HCT116 (cell line): ENCODE measurements at regions not wholly inside any gene's neighbourhood (a gene's known extent, or its start where the extent isn't known, plus 50 kb on each side); places are given as distances from the start of the nearest gene placed in this dataset.

Source experiments
- ATAC-seq: fragments of 200-7000 bp; cut with Tn5 transposase; 2 replicates; pipeline ENCODE4 v1.9.1; 2020; ENCODE audit warnings: mild to moderate bottlenecking, moderate library complexity
- BruUV-seq: library from RNA; stranded (reverse); fragments of 400-500 nt; replicated peaks from 2 replicates; lab custom pipeline; 2021; lab: Mats Ljungman, UMichigan
- CTCF ChIA-PET: fragments of 300-600 bp; sonication (Branson Sonifier 250); formaldehyde crosslinking; loops from one replicate; lab custom pipeline; 2021; ENCODE audit warnings: antibody characterized with exemption; lab: Charles Lee
- POLR2A ChIA-PET: fragments of 300-600, 350-600 bp; sonication (Branson Sonifier 250); formaldehyde crosslinking; loops from one replicate; lab custom pipeline; 2021; ENCODE audit warnings: antibody characterized with exemption; lab: Charles Lee
- RAD21 ChIA-PET, 2 experiments: fragments of 300-600 bp; sonication (Branson Sonifier 250); formaldehyde crosslinking; loops; one replicate each; lab custom pipeline; 2023; ENCODE audit warnings: low total read pairs in 2 of 2; ENCODE audit not compliant: uncharacterized antibody in 2 of 2, unreplicated experiment in 2 of 2, low non-redundant PET in 1 of 2; lab: Charles Lee
- DNase-seq: peaks from one replicate; pipeline ENCODE4 v3.0.0-alpha.2; 2010; ENCODE audit warnings: low read depth, low spot score
- H2AFZ ChIP-seq: fragments of 200-600 bp; shearing (Covaris generic), sonication (generic); 2 replicates; pipeline ENCODE4 v1.6.1; 2017; ENCODE audit warnings: low read depth, mixed run types, mixed read lengths, antibody characterized with exemption, low read length; ENCODE audit not compliant: poor library complexity, severe bottlenecking
- H3K27ac ChIP-seq: 2 replicates; pipeline ENCODE4 v1.5.1; 2012; ENCODE audit warnings: low read depth, low read length
- H3K27me3 ChIP-seq: fragments of 200-600 bp; sonication (generic); 2 replicates; pipeline ENCODE4 v1.6.1; 2016; ENCODE audit warnings: mixed run types, low read length, mixed read lengths; ENCODE audit not compliant: insufficient read depth
- H3K36me3 ChIP-seq, 2 experiments: fragments of 200-500 bp in 1 of 2; fragments of 200-600 bp in 1 of 2; sonication (Bioruptor generic) in 1 of 2; sonication (generic) in 1 of 2; 2 replicates each; pipeline versions ENCODE4 v1.5.1 to v1.6.1; 2014 to 2016; ENCODE audit warnings: low read length in 2 of 2, inconsistent platforms in 1 of 2, mixed read lengths in 1 of 2, mixed run types in 1 of 2; ENCODE audit not compliant: insufficient read depth in 2 of 2, control insufficient read depth in 1 of 2
- H3K4me1 ChIP-seq, 2 experiments: fragments of 200-600 bp in 1 of 2; sonication (generic) in 1 of 2; 2 replicates each; pipeline versions ENCODE4 v1.5.1 to v1.6.1; 2012 to 2017; ENCODE audit warnings: low read length in 2 of 2, inconsistent platforms in 1 of 2, mild to moderate bottlenecking in 1 of 2, mixed read lengths in 1 of 2, mixed run types in 1 of 2, moderate library complexity in 1 of 2; ENCODE audit not compliant: insufficient read depth in 2 of 2, control insufficient read depth in 1 of 2
- H3K4me2 ChIP-seq: fragments of 200-600 bp; sonication (generic); 2 replicates; pipeline ENCODE4 v1.6.1; 2017; ENCODE audit warnings: mixed run types, low read length, mixed read lengths
- H3K4me3 ChIP-seq, 2 experiments: fragments of 200-600 bp in 1 of 2; sonication (generic) in 1 of 2; replicated peaks in 1 of 2; 2 replicates each; pipeline ENCODE4 v1.5.1; 2011 to 2016; ENCODE audit warnings: low read length in 2 of 2, control low read depth in 1 of 2, low read depth in 1 of 2, mild to moderate bottlenecking in 1 of 2, mixed read lengths in 1 of 2, mixed run types in 1 of 2
- H3K79me2 ChIP-seq: fragments of 200-600 bp; sonication (generic); 2 replicates; pipeline ENCODE4 v1.6.1; 2017; ENCODE audit warnings: mild to moderate bottlenecking, mixed run types, low read length, moderate library complexity, mixed read lengths; ENCODE audit not compliant: insufficient read depth
- H3K9ac ChIP-seq: fragments of 200-600 bp; sonication (generic); 2 replicates; pipeline ENCODE4 v1.6.1; 2016; ENCODE audit warnings: low read length, mixed read lengths
- H3K9me2 ChIP-seq: fragments of 200-600 bp; sonication (generic), shearing (Covaris generic); 2 replicates; pipeline ENCODE4 v1.6.1; 2017; ENCODE audit warnings: mixed run types, mild to moderate bottlenecking, moderate library complexity; ENCODE audit not compliant: insufficient read depth
- H3K9me3 ChIP-seq, 2 experiments: fragments of 200-500 bp in 1 of 2; fragments of 200-600 bp in 1 of 2; sonication (Bioruptor generic) in 1 of 2; sonication (generic) in 1 of 2; 2 replicates each; pipeline ENCODE4 v1.6.1; 2014 to 2017; ENCODE audit warnings: low read length in 2 of 2, mixed read lengths in 2 of 2, inconsistent platforms in 1 of 2, low read depth in 1 of 2, mild to moderate bottlenecking in 1 of 2, mixed run types in 1 of 2, moderate library complexity in 1 of 2; ENCODE audit not compliant: control insufficient read depth in 1 of 2, insufficient read depth in 1 of 2
- H4K20me1 ChIP-seq: fragments of 200-600 bp; sonication (generic), shearing (Covaris generic); 2 replicates; pipeline ENCODE4 v1.6.1; 2017; ENCODE audit warnings: mixed run types, mild to moderate bottlenecking, moderate library complexity; ENCODE audit not compliant: insufficient read depth
- CBX3 ChIP-seq: IDR thresholded peaks from 2 replicates; pipeline ENCODE4 v1.6.1; 2012; ENCODE audit warnings: low read depth
- CEBPB ChIP-seq: IDR thresholded peaks from 2 replicates; pipeline ENCODE4 v1.6.1; 2012; ENCODE audit warnings: low read depth
- CTCF ChIP-seq, 3 experiments: fragments of 200-600 bp in 1 of 3; sonication (generic) in 1 of 3; IDR thresholded peaks in 2 of 3; conservative IDR thresholded peaks in 1 of 3; 2 replicates each; pipeline ENCODE4 v1.5.1; 2012 to 2017; ENCODE audit warnings: low read depth in 2 of 3, low read length in 2 of 3, antibody characterized with exemption in 1 of 3, borderline replicate concordance in 1 of 3, control low read depth in 1 of 3, mild to moderate bottlenecking in 1 of 3, mixed read lengths in 1 of 3, mixed run types in 1 of 3, moderate library complexity in 1 of 3; ENCODE audit not compliant: insufficient read depth in 1 of 3
- EGR1 ChIP-seq: IDR thresholded peaks from 2 replicates; pipeline ENCODE4 v1.6.1; 2012; ENCODE audit warnings: low read depth
- EZH2 ChIP-seq: fragments of 200-600 bp; sonication (generic); IDR thresholded peaks from 2 replicates; pipeline ENCODE4 v1.6.1; 2017; ENCODE audit warnings: antibody characterized with exemption, mixed run types
- FOSL1 ChIP-seq: IDR thresholded peaks from 2 replicates; pipeline ENCODE4 v1.6.1; 2012; ENCODE audit warnings: low read depth
- MAX ChIP-seq: IDR thresholded peaks from 2 replicates; pipeline ENCODE4 v1.6.1; 2012
- POLR2A ChIP-seq: IDR thresholded peaks from 2 replicates; pipeline ENCODE4 v1.7.0; 2011; ENCODE audit warnings: borderline replicate concordance; ENCODE audit not compliant: insufficient read depth, insufficient read length; ENCODE audit errors: extremely low read depth
- POLR2AphosphoS5 ChIP-seq: IDR thresholded peaks from 2 replicates; pipeline ENCODE4 v1.6.1; 2011; ENCODE audit warnings: mild to moderate bottlenecking, low read depth, low read length, moderate library complexity
- RAD21 ChIP-seq: IDR thresholded peaks from 2 replicates; pipeline ENCODE4 v1.6.1; 2012; ENCODE audit warnings: low read depth, mild to moderate bottlenecking
- REST ChIP-seq: IDR thresholded peaks from 2 replicates; pipeline ENCODE4 v1.6.1; 2012; ENCODE audit warnings: low read depth
- SIN3A ChIP-seq: IDR thresholded peaks from 2 replicates; pipeline ENCODE4 v1.6.1; 2012; ENCODE audit warnings: low read depth
- SP1 ChIP-seq: IDR thresholded peaks from 2 replicates; pipeline ENCODE4 v1.6.1; 2012; ENCODE audit warnings: low read depth
- TCF7L2 ChIP-seq: IDR thresholded peaks from 2 replicates; pipeline ENCODE4 v1.7.0; 2011; ENCODE audit warnings: borderline replicate concordance, inconsistent platforms; ENCODE audit not compliant: insufficient read depth, insufficient read length; ENCODE audit errors: extremely low read depth
- ZBTB33 ChIP-seq: IDR thresholded peaks from 2 replicates; pipeline ENCODE4 v1.6.1; 2011; ENCODE audit warnings: mild to moderate bottlenecking, low read length, moderate library complexity; ENCODE audit not compliant: insufficient replicate concordance; ENCODE audit errors: extremely low read depth
- ZFX ChIP-seq: fragments of 450-650 bp; IDR thresholded peaks from 2 replicates; pipeline ENCODE4 v1.6.1; 2017
- ZNF274 ChIP-seq: fragments of 200-500 bp; sonication (Bioruptor generic); IDR thresholded peaks from 2 replicates; pipeline ENCODE4 v1.6.1; 2014; ENCODE audit warnings: mild to moderate bottlenecking, low read depth, low read length, inconsistent platforms
- intact Hi-C: fragments of 100-400 bp; cut with micrococcal nuclease; formaldehyde crosslinking; loops from 2 replicates; pipeline ENCODE4 v1.10.0; 2022

GRCh38 chr6:84847390-84848160 is 83.2 kb upstream of the TBX18 start:
- DNase-seq (no peak), ATAC-seq (no peak)
- Histone ChIP-seq H3K27me3 (no peaks in the 10 kb centered on the region), H3K4me2 (no peak overlapping the region), H3K79me2 (no peaks in the 10 kb centered on the region), H3K9me3 (no peaks in the 10 kb centered on the region), H3K4me3 (no peak overlapping the region), H4K20me1 (no peaks in the 10 kb centered on the region), H3K9ac (no peak overlapping the region), H3K36me3 (no peaks in the 10 kb centered on the region), H3K9me2 (no peaks in the 10 kb centered on the region), H2AFZ (no peak overlapping the region), H3K27ac (no peak overlapping the region), H3K4me1 (no peaks in the 10 kb centered on the region)
- TF ChIP-seq ZBTB33 (no peak), TCF7L2 (no peak), RAD21 (no peak), ZFX (no peak), SIN3A (no peak), SP1 (no peak), CEBPB (no peak), CBX3 (no peak), FOSL1 (no peak; the same call in 1 of the 2 replicates), EGR1 (no peak), MAX (no peak), ZNF274 (no peak), REST (no peak), POLR2AphosphoS5 (no peak), POLR2A (no peak), CTCF (IDR thresholded peaks at IDR 0.05 in 2 of 3, conservative IDR thresholded peaks at IDR 0.05 in 1 of 3; ENCODE audit: borderline replicate concordance in 1 of 3, insufficient read depth in 1 of 3, low read depth in 2 of 3, low read length in 2 of 3) (no peak), EZH2 (no peak)
- ChIA-PET POLR2A (no interaction called here), RAD21 (no interaction called here), CTCF (no interaction called here)
- intact Hi-C loops = no loop called here
- no TSS peak for BruUV-seq
